ENCODE measurements at regions not wholly inside any gene's neighbourhood (a gene's known extent, or its start where the extent isn't known, plus 50 kb on each side); places are given as distances from the start of the nearest gene placed in this dataset.

DNA sequence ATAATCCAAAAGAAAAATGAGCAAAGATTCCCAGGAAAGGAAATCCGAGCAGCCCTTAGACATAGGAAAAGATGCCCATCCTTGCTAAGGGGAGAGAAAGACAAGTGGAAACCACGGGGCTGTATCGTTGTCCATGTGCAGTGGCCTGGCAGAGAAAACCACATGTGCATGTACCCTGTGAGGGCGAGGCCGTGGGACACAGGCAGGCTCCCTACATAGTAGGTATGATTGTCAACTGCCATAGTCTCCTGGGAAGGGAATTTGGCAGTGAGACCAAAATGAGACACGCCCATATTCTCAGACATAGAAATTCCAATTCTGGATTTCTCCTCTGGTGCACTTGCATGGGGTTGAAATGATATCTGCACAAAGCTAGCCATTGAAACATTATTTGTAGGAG lies 169.7 kb upstream of the SALL4 start:
- TF ChIP-seq, protein P1, sequence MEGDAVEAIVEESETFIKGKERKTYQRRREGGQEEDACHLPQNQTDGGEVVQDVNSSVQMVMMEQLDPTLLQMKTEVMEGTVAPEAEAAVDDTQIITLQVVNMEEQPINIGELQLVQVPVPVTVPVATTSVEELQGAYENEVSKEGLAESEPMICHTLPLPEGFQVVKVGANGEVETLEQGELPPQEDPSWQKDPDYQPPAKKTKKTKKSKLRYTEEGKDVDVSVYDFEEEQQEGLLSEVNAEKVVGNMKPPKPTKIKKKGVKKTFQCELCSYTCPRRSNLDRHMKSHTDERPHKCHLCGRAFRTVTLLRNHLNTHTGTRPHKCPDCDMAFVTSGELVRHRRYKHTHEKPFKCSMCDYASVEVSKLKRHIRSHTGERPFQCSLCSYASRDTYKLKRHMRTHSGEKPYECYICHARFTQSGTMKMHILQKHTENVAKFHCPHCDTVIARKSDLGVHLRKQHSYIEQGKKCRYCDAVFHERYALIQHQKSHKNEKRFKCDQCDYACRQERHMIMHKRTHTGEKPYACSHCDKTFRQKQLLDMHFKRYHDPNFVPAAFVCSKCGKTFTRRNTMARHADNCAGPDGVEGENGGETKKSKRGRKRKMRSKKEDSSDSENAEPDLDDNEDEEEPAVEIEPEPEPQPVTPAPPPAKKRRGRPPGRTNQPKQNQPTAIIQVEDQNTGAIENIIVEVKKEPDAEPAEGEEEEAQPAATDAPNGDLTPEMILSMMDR (IDR thresholded peaks at IDR 0.05), result no peak
- TF ChIP-seq POLR2A (IDR thresholded peaks at IDR 0.05) (no peak), POLR2AphosphoS5 (IDR thresholded peaks at IDR 0.05) (no peak)
